ENCODE measurements at regions not wholly inside any gene's neighbourhood (a gene's known extent, or its start where the extent isn't known, plus 50 kb on each side); places are given as distances from the start of the nearest gene placed in this dataset.

GRCh38 chr1:58089898-58090534, 456.5 kb downstream of the OMA1 start:
- Histone ChIP-seq H3K36me3 (ENCODE audit: low read length) (no peaks in the 10 kb centered on the region), H3K9me3 (ENCODE audit: insufficient read depth, low read length) (no peaks in the 10 kb centered on the region), H3K9ac (ENCODE audit: low read length) (no peak overlapping the region), H3K9me2 (replicated peaks; ENCODE audit: insufficient read depth, low read length) (no peaks in the 10 kb centered on the region), H3F3A (ENCODE audit: insufficient read depth) (no peaks in the 10 kb centered on the region), H3K4me3 (ENCODE audit: insufficient read depth, low read length, poor library complexity, severe bottlenecking) (no peak overlapping the region), H3K79me2 (ENCODE audit: insufficient read depth, low read length) (no peaks in the 10 kb centered on the region), H3K27me3 (ENCODE audit: low read length) (no peaks in the 10 kb centered on the region), H4K20me1 (ENCODE audit: low read depth, low read length) (no peaks in the 10 kb centered on the region), H2AFZ (ENCODE audit: low read depth, low read length, severe bottlenecking) (no peak overlapping the region), H3K27ac (ENCODE audit: low read depth, low read length) (no peak overlapping the region), H3K4me2 (ENCODE audit: low read depth, low read length, poor library complexity, severe bottlenecking) (no peak overlapping the region)
- TF ChIP-seq EZH2phosphoT487 (conservative IDR thresholded peaks at IDR 0.05; ENCODE audit: low read length), result no peak
- TF ChIP-seq CTCF (IDR thresholded peaks at IDR 0.05; ENCODE audit: insufficient read depth, low read length, poor library complexity, severe bottlenecking), result no peak

GRCh38 chr1:58084266-58084665, 462.3 kb downstream of the OMA1 start:
- Histone ChIP-seq H3K27me3 (ENCODE audit: low read length) (no peaks in the 10 kb centered on the region), H3K9me3 (ENCODE audit: insufficient read depth, low read length) (no peaks in the 10 kb centered on the region), H2AFZ (ENCODE audit: low read depth, low read length, severe bottlenecking) (no peak overlapping the region), H3K9ac (ENCODE audit: low read length) (no peak overlapping the region), H3K4me3 (ENCODE audit: insufficient read depth, low read length, poor library complexity, severe bottlenecking) (no peak overlapping the region), H3K79me2 (ENCODE audit: insufficient read depth, low read length) (no peaks in the 10 kb centered on the region), H3K27ac (ENCODE audit: low read depth, low read length) (no peak overlapping the region), H3F3A (ENCODE audit: insufficient read depth) (no peaks in the 10 kb centered on the region), H4K20me1 (ENCODE audit: low read depth, low read length) (no peaks in the 10 kb centered on the region), H3K9me2 (replicated peaks; ENCODE audit: insufficient read depth, low read length) (no peaks in the 10 kb centered on the region), H3K36me3 (ENCODE audit: low read length) (no peaks in the 10 kb centered on the region), H3K4me2 (ENCODE audit: low read depth, low read length, poor library complexity, severe bottlenecking) (no peak overlapping the region)
- TF ChIP-seq CTCF (IDR thresholded peaks at IDR 0.05; ENCODE audit: insufficient read depth, low read length, poor library complexity, severe bottlenecking) (no peak), EZH2phosphoT487 (conservative IDR thresholded peaks at IDR 0.05; ENCODE audit: low read length) (no peak)

GRCh38 chr1:58082596-58082995, 463.9 kb downstream of the OMA1 start:
- no peak overlapping the region for H3K4me2 ChIP-seq (ENCODE audit: low read depth, low read length, poor library complexity, severe bottlenecking)
- no peak for TF ChIP-seq EZH2phosphoT487 (conservative IDR thresholded peaks at IDR 0.05; ENCODE audit: low read length)
- TF ChIP-seq CTCF (IDR thresholded peaks at IDR 0.05; ENCODE audit: insufficient read depth, low read length, poor library complexity, severe bottlenecking), result no peak
- no peaks in the 10 kb centered on the region for H3K9me3 ChIP-seq (ENCODE audit: insufficient read depth, low read length)
- H3K9ac ChIP-seq (ENCODE audit: low read length), result no peak overlapping the region
- no peaks in the 10 kb centered on the region for H3K36me3 ChIP-seq (ENCODE audit: low read length)
- no peak overlapping the region for H3K4me3 ChIP-seq (ENCODE audit: insufficient read depth, low read length, poor library complexity, severe bottlenecking)
- no peak overlapping the region for H3K27ac ChIP-seq (ENCODE audit: low read depth, low read length)
- H2AFZ ChIP-seq (ENCODE audit: low read depth, low read length, severe bottlenecking), result no peak overlapping the region
- H3K79me2 ChIP-seq (ENCODE audit: insufficient read depth, low read length), result no peaks in the 10 kb centered on the region
- no peaks in the 10 kb centered on the region for H3K27me3 ChIP-seq (ENCODE audit: low read length)
- H3F3A ChIP-seq (ENCODE audit: insufficient read depth), result no peaks in the 10 kb centered on the region
- no peaks in the 10 kb centered on the region for H4K20me1 ChIP-seq (ENCODE audit: low read depth, low read length)
- H3K9me2 ChIP-seq (replicated peaks; ENCODE audit: insufficient read depth, low read length), result no peaks in the 10 kb centered on the region
